IPS-20b (cell line): ENCODE measurements at regions not wholly inside any gene's neighbourhood (a gene's known extent, or its start where the extent isn't known, plus 50 kb on each side); places are given as distances from the start of the nearest gene placed in this dataset.
A peak's percentile ranks its signal among the peaks of the same experiment; 100 is the strongest.

ENCODE experiments used
- H3K27ac ChIP-seq: one replicate; pipeline ENCODE4 v1.5.1; 2013; ENCODE audit warnings: low read length
- H3K27me3 ChIP-seq: 2 replicates; pipeline ENCODE4 v1.6.1; 2013; ENCODE audit warnings: mild to moderate bottlenecking, low read length, inconsistent platforms; ENCODE audit not compliant: insufficient read depth
- H3K36me3 ChIP-seq: 2 replicates; pipeline ENCODE4 v1.6.1; 2013; ENCODE audit warnings: low read depth, mild to moderate bottlenecking, inconsistent platforms, low read length, moderate library complexity; ENCODE audit not compliant: insufficient read depth
- H3K4me1 ChIP-seq: 2 replicates; pipeline ENCODE4 v1.6.1; 2013; ENCODE audit warnings: mild to moderate bottlenecking, control low read depth, inconsistent platforms, low read length, moderate library complexity; ENCODE audit not compliant: insufficient read depth
- H3K4me3 ChIP-seq: 2 replicates; pipeline ENCODE4 v1.5.1; 2013; ENCODE audit warnings: mild to moderate bottlenecking, low read length, inconsistent platforms
- H3K9ac ChIP-seq: 2 replicates; pipeline ENCODE4 v1.6.1; 2013; ENCODE audit warnings: low read depth, mild to moderate bottlenecking, inconsistent platforms, low read length, moderate library complexity
- H3K9me3 ChIP-seq: 2 replicates; pipeline ENCODE4 v1.6.1; 2013; ENCODE audit warnings: mild to moderate bottlenecking, low read depth, low read length, inconsistent platforms; ENCODE audit not compliant: insufficient read depth

- H3K27me3 ChIP-seq = no peaks in the 10 kb centered on the region
Observed at GRCh38 chr4:136909626-136910025, 622.7 kb downstream of the PCDH18 start.

GRCh38 chr4:136908122-136908521, 624.2 kb downstream of the PCDH18 start:
- Histone ChIP-seq H3K9me3 (no peaks in the 10 kb centered on the region; the same call in 1 of the 2 replicates), H3K27me3 (no peaks in the 10 kb centered on the region), H3K36me3 (no peaks in the 10 kb centered on the region), H3K4me3 (no peak overlapping the region), H3K9ac (0 out of 2 replicates have a peak overlapping the region, but pooled peaks have one; percentile 14), H3K4me1 (peaks cover 13% of the 10 kb centered on the region; the same call in 1 of the 2 replicates), H3K27ac (no peak overlapping the region)

More at GRCh38 chr4:136909626-136910025, 622.7 kb downstream of the PCDH18 start:
- H3K9ac ChIP-seq = no peak overlapping the region
- no peak overlapping the region for H3K4me3 ChIP-seq
- H3K9me3 ChIP-seq = no peaks in the 10 kb centered on the region; the same call in 1 of the 2 replicates
- H3K4me1 ChIP-seq = peaks cover 13% of the 10 kb centered on the region; the same call in 1 of the 2 replicates
- H3K27ac ChIP-seq = no peak overlapping the region
- H3K36me3 ChIP-seq = no peaks in the 10 kb centered on the region

- Histone ChIP-seq H3K9me3 (no peaks in the 10 kb centered on the region), H3K4me1 (peaks cover 9% of the 10 kb centered on the region; the same call in 1 of the 2 replicates)
Observed at GRCh38 chr4:136900696-136901095, 631.6 kb downstream of the PCDH18 start.

GRCh38 chr4:136898590-136899248, 633.6 kb downstream of the PCDH18 start:
- H3K4me1 ChIP-seq = peaks cover 9% of the 10 kb centered on the region; the same call in 1 of the 2 replicates
- H3K9ac ChIP-seq = no peak overlapping the region
- no peaks in the 10 kb centered on the region for H3K36me3 ChIP-seq

More at GRCh38 chr4:136900696-136901095, 631.6 kb downstream of the PCDH18 start:
- H3K27me3 ChIP-seq = no peaks in the 10 kb centered on the region
- H3K27ac ChIP-seq = no peak overlapping the region
- no peak overlapping the region for H3K4me3 ChIP-seq
- no peaks in the 10 kb centered on the region for H3K36me3 ChIP-seq
- H3K9ac ChIP-seq = no peak overlapping the region

GRCh38 chr4:136893573-136893972, 638.7 kb downstream of the PCDH18 start:
- H3K4me3 ChIP-seq = no peak overlapping the region
- no peaks in the 10 kb centered on the region for H3K9me3 ChIP-seq
- H3K27ac ChIP-seq = no peak overlapping the region
- H3K36me3 ChIP-seq = no peaks in the 10 kb centered on the region
- no peaks in the 10 kb centered on the region for H3K4me1 ChIP-seq
- no peaks in the 10 kb centered on the region for H3K27me3 ChIP-seq
- H3K9ac ChIP-seq = no peak overlapping the region

More at GRCh38 chr4:136898590-136899248, 633.6 kb downstream of the PCDH18 start:
- Histone ChIP-seq H3K27ac (no peak overlapping the region), H3K9me3 (no peaks in the 10 kb centered on the region), H3K27me3 (no peaks in the 10 kb centered on the region), H3K4me3 (no peak overlapping the region)

- Histone ChIP-seq H3K9ac (no peak overlapping the region), H3K9me3 (no peaks in the 10 kb centered on the region), H3K4me1 (no peaks in the 10 kb centered on the region), H3K36me3 (no peaks in the 10 kb centered on the region), H3K4me3 (no peak overlapping the region), H3K27ac (no peak overlapping the region), H3K27me3 (no peaks in the 10 kb centered on the region)
Observed at GRCh38 chr4:136881666-136882065, 650.6 kb downstream of the PCDH18 start.

- Histone ChIP-seq H3K27ac (no peak overlapping the region), H3K27me3 (no peaks in the 10 kb centered on the region), H3K4me3 (no peak overlapping the region), H3K36me3 (no peaks in the 10 kb centered on the region), H3K9ac (no peak overlapping the region), H3K9me3 (no peaks in the 10 kb centered on the region), H3K4me1 (no peaks in the 10 kb centered on the region)
Observed at GRCh38 chr4:136873555-136873954, 658.7 kb downstream of the PCDH18 start.

GRCh38 chr4:136867465-136867864, 664.8 kb downstream of the PCDH18 start:
- Histone ChIP-seq H3K9ac (no peak overlapping the region), H3K27me3 (no peaks in the 10 kb centered on the region), H3K9me3 (no peaks in the 10 kb centered on the region)

GRCh38 chr4:136865526-136865925, 666.8 kb downstream of the PCDH18 start:
- Histone ChIP-seq H3K9ac (no peak overlapping the region), H3K27ac (no peak overlapping the region), H3K36me3 (no peaks in the 10 kb centered on the region), H3K4me3 (no peak overlapping the region), H3K9me3 (no peaks in the 10 kb centered on the region), H3K4me1 (no peaks in the 10 kb centered on the region; the same call in 1 of the 2 replicates), H3K27me3 (no peaks in the 10 kb centered on the region)

More at GRCh38 chr4:136867465-136867864, 664.8 kb downstream of the PCDH18 start:
- Histone ChIP-seq H3K27ac (no peak overlapping the region), H3K4me3 (no peak overlapping the region), H3K36me3 (no peaks in the 10 kb centered on the region), H3K4me1 (no peaks in the 10 kb centered on the region; the same call in 1 of the 2 replicates)

- Histone ChIP-seq H3K9me3 (no peaks in the 10 kb centered on the region), H3K27ac (no peak overlapping the region), H3K9ac (no peak overlapping the region), H3K4me3 (no peak overlapping the region), H3K27me3 (no peaks in the 10 kb centered on the region), H3K36me3 (no peaks in the 10 kb centered on the region), H3K4me1 (no peaks in the 10 kb centered on the region; the same call in 1 of the 2 replicates)
Observed at GRCh38 chr4:136864604-136865185, 667.6 kb downstream of the PCDH18 start.

- Histone ChIP-seq H3K4me1 (no peaks in the 10 kb centered on the region; the same call in 1 of the 2 replicates), H3K27ac (no peak overlapping the region), H3K9me3 (no peaks in the 10 kb centered on the region), H3K9ac (no peak overlapping the region), H3K36me3 (no peaks in the 10 kb centered on the region), H3K4me3 (no peak overlapping the region), H3K27me3 (no peaks in the 10 kb centered on the region)
Observed at GRCh38 chr4:136863756-136864155, 668.5 kb downstream of the PCDH18 start.

GRCh38 chr4:136862653-136863052, 669.6 kb downstream of the PCDH18 start:
- Histone ChIP-seq H3K27ac (no peak overlapping the region), H3K27me3 (no peaks in the 10 kb centered on the region), H3K4me1 (no peaks in the 10 kb centered on the region; the same call in 1 of the 2 replicates), H3K9me3 (no peaks in the 10 kb centered on the region), H3K9ac (no peak overlapping the region), H3K4me3 (no peak overlapping the region), H3K36me3 (no peaks in the 10 kb centered on the region)
